IPS-18a (cell line): ENCODE measurements at regions not wholly inside any gene's neighbourhood (a gene's known extent, or its start where the extent isn't known, plus 50 kb on each side); places are given as distances from the start of the nearest gene placed in this dataset.

Experiments
- H3K27ac ChIP-seq: one replicate; pipeline ENCODE4 v1.5.1; 2013; ENCODE audit warnings: low read length
- H3K27me3 ChIP-seq: one replicate; pipeline ENCODE4 v1.6.1; 2013; ENCODE audit warnings: mild to moderate bottlenecking, low read length; ENCODE audit not compliant: control insufficient read depth, insufficient read depth
- H3K36me3 ChIP-seq: one replicate; pipeline ENCODE4 v1.6.1; 2013; ENCODE audit warnings: low read depth, low read length; ENCODE audit not compliant: control insufficient read depth
- H3K4me1 ChIP-seq: one replicate; pipeline ENCODE4 v1.6.1; 2013; ENCODE audit warnings: low read depth, low read length; ENCODE audit not compliant: control insufficient read depth
- H3K4me3 ChIP-seq: one replicate; pipeline ENCODE4 v1.5.1; 2013; ENCODE audit warnings: low read length
- H3K9ac ChIP-seq: one replicate; pipeline ENCODE4 v1.6.1; 2013; ENCODE audit warnings: mild to moderate bottlenecking, low read length, moderate library complexity
- H3K9me3 ChIP-seq: one replicate; pipeline ENCODE4 v1.6.1; 2013; ENCODE audit warnings: low read depth, low read length; ENCODE audit not compliant: control insufficient read depth

DNA sequence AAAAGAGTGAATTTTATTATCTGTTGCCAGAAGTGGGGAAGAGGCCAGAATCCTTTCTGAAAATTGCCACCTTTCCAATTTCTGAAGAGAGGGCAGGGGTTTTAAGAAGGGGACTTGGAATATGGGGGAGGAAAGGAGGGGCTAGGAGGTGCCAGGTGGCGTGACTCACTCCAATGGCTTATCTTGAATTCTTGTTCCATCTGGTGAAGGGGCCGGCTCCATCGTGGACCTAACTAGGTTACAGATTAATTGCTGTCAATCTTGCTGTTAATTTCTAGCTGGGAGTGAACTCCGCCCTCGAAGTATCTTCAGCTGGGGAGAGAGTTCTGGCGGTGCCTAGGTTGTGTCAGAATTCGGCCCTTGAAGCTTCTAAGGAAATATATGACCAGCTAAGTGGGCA, 138.7 kb downstream of the YTHDC2 start:
- Histone ChIP-seq H3K9me3 (no peaks in the 10 kb centered on the region), H3K36me3 (no peaks in the 10 kb centered on the region), H3K27me3 (no peaks in the 10 kb centered on the region), H3K4me1 (no peaks in the 10 kb centered on the region), H3K9ac (no peak overlapping the region), H3K27ac (no peak overlapping the region), H3K4me3 (no peak overlapping the region)

DNA sequence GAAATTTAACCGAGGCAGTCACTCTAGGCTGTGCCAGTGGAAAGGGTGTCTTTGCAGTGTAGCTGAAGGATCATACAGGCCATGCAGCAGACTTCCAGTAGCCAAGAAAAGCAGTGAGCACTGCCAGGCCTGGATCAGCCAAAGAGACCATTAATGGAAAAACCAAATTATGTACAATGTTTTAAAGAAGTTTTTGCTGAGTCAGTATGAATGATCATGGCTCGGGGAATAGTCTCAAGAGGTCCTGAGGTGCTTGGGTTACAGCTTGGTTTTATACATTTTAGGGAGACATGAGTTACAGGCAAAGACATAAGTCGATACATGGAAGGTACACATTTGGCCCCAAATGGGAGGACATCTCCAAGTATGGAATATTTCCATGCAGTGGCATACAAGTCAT, 141.3 kb downstream of the YTHDC2 start:
- H3K9me3 ChIP-seq, result no peaks in the 10 kb centered on the region
- H3K36me3 ChIP-seq, result no peaks in the 10 kb centered on the region
- no peaks in the 10 kb centered on the region for H3K27me3 ChIP-seq
- no peak overlapping the region for H3K9ac ChIP-seq
- no peak overlapping the region for H3K4me3 ChIP-seq
- no peaks in the 10 kb centered on the region for H3K4me1 ChIP-seq
- no peak overlapping the region for H3K27ac ChIP-seq

- Histone ChIP-seq H3K9me3 (no peaks in the 10 kb centered on the region), H3K36me3 (no peaks in the 10 kb centered on the region), H3K9ac (no peak overlapping the region), H3K27ac (no peak overlapping the region), H3K4me3 (no peak overlapping the region), H3K27me3 (no peaks in the 10 kb centered on the region), H3K4me1 (no peaks in the 10 kb centered on the region)
Measured at GRCh38 chr5:113660206-113660605, 146.7 kb downstream of the YTHDC2 start.

DNA sequence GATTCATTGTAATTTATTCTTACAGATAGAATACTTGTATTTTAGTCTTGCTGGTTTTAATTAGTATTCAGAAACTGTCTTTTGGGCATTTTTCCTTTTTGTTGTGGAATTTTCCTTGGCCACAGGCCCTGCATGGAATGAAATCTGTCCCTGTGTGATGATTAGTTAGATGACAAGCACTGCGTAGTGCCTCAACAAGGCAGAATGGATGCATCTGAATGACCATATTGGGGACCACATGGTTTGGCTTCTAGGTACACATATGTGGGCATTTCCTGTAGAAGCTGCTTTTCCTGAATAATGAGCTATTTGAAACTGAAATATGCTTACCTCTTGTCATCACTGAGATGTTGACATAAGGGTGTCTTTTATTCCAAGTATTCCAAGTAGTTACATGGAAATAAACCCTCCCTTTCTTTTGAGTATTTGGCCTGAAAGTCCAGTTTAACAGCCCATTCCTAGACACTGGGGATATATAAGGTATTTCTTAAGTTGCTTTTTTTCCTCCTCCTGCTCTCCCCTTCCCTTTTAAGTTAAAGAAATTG, 147.3 kb downstream of the YTHDC2 start:
- Histone ChIP-seq H3K27ac (no peak overlapping the region), H3K36me3 (no peaks in the 10 kb centered on the region), H3K4me1 (no peaks in the 10 kb centered on the region), H3K9me3 (no peaks in the 10 kb centered on the region), H3K27me3 (no peaks in the 10 kb centered on the region), H3K9ac (no peak overlapping the region), H3K4me3 (no peak overlapping the region)

GRCh38 chr5:113663879-113664541, 150.5 kb downstream of the YTHDC2 start:
- H3K27me3 ChIP-seq, result no peaks in the 10 kb centered on the region
- no peaks in the 10 kb centered on the region for H3K4me1 ChIP-seq
- H3K9me3 ChIP-seq, result no peaks in the 10 kb centered on the region
- no peak overlapping the region for H3K27ac ChIP-seq
- H3K36me3 ChIP-seq, result no peaks in the 10 kb centered on the region
- no peak overlapping the region for H3K9ac ChIP-seq
- H3K4me3 ChIP-seq, result no peak overlapping the region

DNA sequence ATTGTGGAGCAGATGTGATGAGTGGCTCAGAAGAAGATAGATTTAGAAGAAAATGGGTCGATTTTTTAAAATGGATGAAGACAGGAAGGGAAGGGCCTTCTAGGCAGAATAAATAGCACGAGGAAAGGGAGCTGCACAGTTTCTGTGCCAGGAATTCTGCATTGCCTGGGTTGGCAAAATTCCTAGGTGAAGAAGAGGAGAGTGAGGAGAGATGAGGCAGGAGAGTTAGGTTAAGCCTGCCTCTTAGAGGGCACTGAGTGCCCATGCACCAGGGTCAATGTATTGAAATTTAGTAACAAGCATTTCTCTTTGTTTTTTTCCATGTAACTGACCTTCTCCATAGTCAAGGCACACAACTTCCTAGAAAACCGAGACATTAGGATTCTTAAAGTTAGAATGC, 159.5 kb downstream of the YTHDC2 start:
- no peak overlapping the region for H3K4me3 ChIP-seq
- H3K27ac ChIP-seq, result no peak overlapping the region
- H3K27me3 ChIP-seq, result no peaks in the 10 kb centered on the region
- H3K9ac ChIP-seq, result no peak overlapping the region
- no peaks in the 10 kb centered on the region for H3K36me3 ChIP-seq
- no peaks in the 10 kb centered on the region for H3K4me1 ChIP-seq
- H3K9me3 ChIP-seq, result peaks cover 19% of the 10 kb centered on the region

GRCh38 chr5:113675166-113675565, 161.7 kb downstream of the YTHDC2 start:
- H3K27me3 ChIP-seq, result no peaks in the 10 kb centered on the region
- no peaks in the 10 kb centered on the region for H3K4me1 ChIP-seq
- H3K9me3 ChIP-seq, result peaks cover 19% of the 10 kb centered on the region
- no peak overlapping the region for H3K9ac ChIP-seq
- H3K36me3 ChIP-seq, result no peaks in the 10 kb centered on the region
- H3K27ac ChIP-seq, result no peak overlapping the region
- no peak overlapping the region for H3K4me3 ChIP-seq

DNA sequence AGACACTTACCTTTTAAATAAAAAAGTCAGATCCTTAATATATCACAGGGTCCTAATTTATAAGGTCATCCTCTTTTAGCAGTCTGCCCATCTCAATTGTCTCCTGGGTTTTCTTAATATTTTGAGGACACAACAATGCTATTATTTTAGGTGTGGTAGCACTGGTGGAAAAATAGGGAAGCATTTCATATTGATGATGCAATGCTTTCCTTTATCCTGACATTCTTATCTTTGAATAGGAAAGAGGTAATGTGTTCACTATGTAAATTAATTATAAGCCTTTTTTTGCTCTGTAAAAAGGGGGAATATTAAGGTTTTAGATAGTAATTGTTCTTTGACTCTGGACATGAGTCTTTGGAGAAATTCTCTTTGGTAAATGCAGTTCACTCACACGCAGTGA, 164.7 kb downstream of the YTHDC2 start:
- Histone ChIP-seq H3K9me3 (peaks cover 19% of the 10 kb centered on the region), H3K27ac (no peak overlapping the region), H3K4me1 (peaks cover 3% of the 10 kb centered on the region), H3K27me3 (no peaks in the 10 kb centered on the region), H3K36me3 (no peaks in the 10 kb centered on the region), H3K9ac (no peak overlapping the region), H3K4me3 (no peak overlapping the region)

DNA sequence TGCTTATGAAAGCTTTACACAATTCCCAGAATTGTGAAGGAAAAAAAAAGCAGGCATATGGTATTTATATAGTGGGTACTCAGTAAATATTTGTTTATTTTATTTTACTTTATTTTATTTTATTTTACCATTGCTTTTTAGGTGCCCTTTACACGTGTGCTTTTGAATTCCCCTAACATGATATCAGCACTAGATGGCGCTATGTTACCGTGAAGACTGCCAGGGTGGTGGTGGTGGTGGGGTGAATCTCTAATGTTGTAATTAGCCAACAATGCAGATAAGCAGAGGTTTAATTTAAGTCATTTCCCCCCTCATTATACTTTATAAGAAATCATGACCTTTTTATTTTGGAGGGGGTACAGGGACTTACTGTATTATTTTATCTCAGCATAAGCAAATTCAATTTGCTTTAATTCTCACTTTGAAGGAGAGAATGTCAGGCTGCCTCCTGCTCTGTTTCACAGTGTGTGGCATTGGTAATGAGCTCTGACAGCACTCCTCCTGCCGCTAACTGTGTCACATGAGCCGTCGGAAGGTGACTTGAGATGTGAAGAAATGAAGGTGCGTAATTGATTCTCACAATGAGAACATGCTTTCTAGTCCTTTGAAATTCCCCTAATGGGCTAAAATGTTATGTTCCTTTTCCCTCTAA, 165.6 kb downstream of the YTHDC2 start:
- H3K9me3 ChIP-seq, result peaks cover 14% of the 10 kb centered on the region
- H3K27me3 ChIP-seq, result no peaks in the 10 kb centered on the region
- no peak overlapping the region for H3K4me3 ChIP-seq
- no peak overlapping the region for H3K27ac ChIP-seq
- no peak overlapping the region for H3K9ac ChIP-seq
- H3K36me3 ChIP-seq, result no peaks in the 10 kb centered on the region
- H3K4me1 ChIP-seq, result peaks cover 3% of the 10 kb centered on the region

GRCh38 chr5:113680534-113680933, 167.0 kb downstream of the YTHDC2 start:
- peaks cover 3% of the 10 kb centered on the region for H3K4me1 ChIP-seq
- H3K36me3 ChIP-seq, result no peaks in the 10 kb centered on the region
- H3K9ac ChIP-seq, result no peak overlapping the region
- H3K27me3 ChIP-seq, result no peaks in the 10 kb centered on the region
- H3K4me3 ChIP-seq, result no peak overlapping the region
- H3K27ac ChIP-seq, result no peak overlapping the region
- H3K9me3 ChIP-seq, result no peaks in the 10 kb centered on the region

DNA sequence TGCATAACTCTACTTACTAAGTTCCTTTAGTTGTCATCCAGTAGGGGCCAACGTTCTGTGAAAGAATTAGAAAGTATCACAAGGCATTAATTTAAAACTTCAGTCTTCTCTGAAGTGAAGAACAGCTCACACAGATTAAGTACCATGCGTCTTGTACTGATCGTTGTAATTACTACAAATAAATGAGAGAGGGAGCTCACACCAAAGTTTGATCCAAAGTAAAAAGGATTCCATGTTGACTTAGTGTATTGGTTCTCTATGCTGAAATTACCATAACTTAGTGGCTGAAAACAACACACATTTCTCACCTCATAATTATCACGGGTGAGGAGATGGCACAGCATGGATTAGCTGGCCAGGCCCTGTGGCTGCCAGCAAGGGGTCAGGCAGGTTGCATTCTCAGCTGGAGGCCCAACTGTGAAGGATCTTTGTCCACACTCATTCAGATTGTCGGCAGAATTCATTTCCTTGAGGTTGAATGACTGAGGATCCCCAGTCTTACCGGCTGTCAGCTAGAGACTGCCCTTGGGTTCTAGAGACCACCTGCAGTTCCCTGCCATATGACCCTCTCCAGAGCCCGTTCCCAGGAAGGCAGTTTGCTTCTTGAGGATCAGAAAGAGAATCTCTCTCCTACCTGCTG, 169.1 kb downstream of the YTHDC2 start:
- no peaks in the 10 kb centered on the region for H3K9me3 ChIP-seq
- H3K4me1 ChIP-seq, result peaks cover 3% of the 10 kb centered on the region
- no peaks in the 10 kb centered on the region for H3K27me3 ChIP-seq
- no peak overlapping the region for H3K27ac ChIP-seq
- H3K9ac ChIP-seq, result no peak overlapping the region
- H3K36me3 ChIP-seq, result no peaks in the 10 kb centered on the region
- no peak overlapping the region for H3K4me3 ChIP-seq
